Thoracic aorta (tissue), 2 donors: ENCODE measurements at regions not wholly inside any gene's neighbourhood (a gene's known extent, or its start where the extent isn't known, plus 50 kb on each side); places are given as distances from the start of the nearest gene placed in this dataset.

Experiments used
- ATAC-seq: fragments of 150-250 bp; one replicate; pipeline ENCODE4 v1.8.0; 2017; ENCODE audit warnings: low read depth; ENCODE audit not compliant: insufficient number of reproducible peaks, low FRiP score
- DNase-seq: peaks from one replicate; pipeline ENCODE4 v3.0.0-alpha.2; 2020; ENCODE audit warnings: low spot score
- H3K27ac ChIP-seq, 2 donors: fragments of 200-600 bp; sonication (generic); 1 replicate in 1 of 2; 2 replicates in 1 of 2; pipeline ENCODE4 v1.5.1; 2016; ENCODE audit warnings: mild to moderate bottlenecking in 2 of 2, moderate library complexity in 2 of 2
- H3K27me3 ChIP-seq: fragments of 200-600 bp; sonication (generic); replicated peaks from 2 replicates; pipeline ENCODE4 v1.6.0; 2016; ENCODE audit warnings: mild to moderate bottlenecking; ENCODE audit not compliant: insufficient read depth
- H3K36me3 ChIP-seq: fragments of 200-600 bp; sonication (generic); one replicate; pipeline ENCODE4 v1.5.1; 2016
- H3K4me1 ChIP-seq, 2 donors: fragments of 200-600 bp; sonication (generic); 1 replicate in 1 of 2; 2 replicates in 1 of 2; pipeline versions ENCODE4 v1.5.1 to v1.6.0; 2016; ENCODE audit warnings: low read depth in 2 of 2, mild to moderate bottlenecking in 1 of 2; ENCODE audit not compliant: control insufficient read depth in 1 of 2
- H3K4me3 ChIP-seq: fragments of 200-600 bp; sonication (generic); 2 replicates; pipeline ENCODE4 v1.5.1; 2016; ENCODE audit warnings: mild to moderate bottlenecking
- H3K9me3 ChIP-seq: fragments of 200-600 bp; sonication (generic); 2 replicates; pipeline ENCODE4 v1.5.1; 2016
- TF ChIP-seq, protein P1 (sequence below): fragments of 200-600 bp; sonication (generic); IDR thresholded peaks from one replicate; pipeline ENCODE4 v1.5.1; 2019; ENCODE audit warnings: antibody characterized with exemption

DNA sequence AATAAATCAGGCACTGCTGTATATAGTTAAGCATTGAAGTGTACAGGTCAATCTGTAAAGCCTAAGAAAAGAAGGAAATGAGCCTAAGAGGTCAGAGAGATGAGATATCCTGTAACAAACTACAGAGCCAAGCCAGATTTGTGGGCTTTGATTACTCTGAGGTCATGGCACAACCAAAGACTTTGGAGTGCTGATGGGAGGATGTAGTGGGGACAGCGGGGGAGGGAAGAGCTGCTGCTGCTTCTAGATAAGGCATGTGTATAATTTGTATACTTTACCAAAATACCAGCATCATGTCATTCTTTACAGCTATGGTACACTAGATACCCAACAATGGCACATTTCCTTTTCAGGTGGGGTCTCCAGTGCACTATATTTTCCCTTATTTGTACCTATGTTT lies 102.5 kb downstream of the OGFRL1 start:
- Histone ChIP-seq H3K27ac (no peak overlapping the region), H3K9me3 (no peaks in the 10 kb centered on the region), H3K4me3 (no peak overlapping the region), H3K27me3 (no peaks in the 10 kb centered on the region), H3K36me3 (no peaks in the 10 kb centered on the region), H3K4me1 (peaks cover 25 to 58% of the 10 kb centered on the region in 2 donors)
- DNase-seq (no peak), ATAC-seq (no peak)
- TF ChIP-seq, protein P1, sequence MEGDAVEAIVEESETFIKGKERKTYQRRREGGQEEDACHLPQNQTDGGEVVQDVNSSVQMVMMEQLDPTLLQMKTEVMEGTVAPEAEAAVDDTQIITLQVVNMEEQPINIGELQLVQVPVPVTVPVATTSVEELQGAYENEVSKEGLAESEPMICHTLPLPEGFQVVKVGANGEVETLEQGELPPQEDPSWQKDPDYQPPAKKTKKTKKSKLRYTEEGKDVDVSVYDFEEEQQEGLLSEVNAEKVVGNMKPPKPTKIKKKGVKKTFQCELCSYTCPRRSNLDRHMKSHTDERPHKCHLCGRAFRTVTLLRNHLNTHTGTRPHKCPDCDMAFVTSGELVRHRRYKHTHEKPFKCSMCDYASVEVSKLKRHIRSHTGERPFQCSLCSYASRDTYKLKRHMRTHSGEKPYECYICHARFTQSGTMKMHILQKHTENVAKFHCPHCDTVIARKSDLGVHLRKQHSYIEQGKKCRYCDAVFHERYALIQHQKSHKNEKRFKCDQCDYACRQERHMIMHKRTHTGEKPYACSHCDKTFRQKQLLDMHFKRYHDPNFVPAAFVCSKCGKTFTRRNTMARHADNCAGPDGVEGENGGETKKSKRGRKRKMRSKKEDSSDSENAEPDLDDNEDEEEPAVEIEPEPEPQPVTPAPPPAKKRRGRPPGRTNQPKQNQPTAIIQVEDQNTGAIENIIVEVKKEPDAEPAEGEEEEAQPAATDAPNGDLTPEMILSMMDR = no peak

- H3K27me3 ChIP-seq = no peaks in the 10 kb centered on the region
- H3K4me1 ChIP-seq = peaks cover 26 to 69% of the 10 kb centered on the region in 2 donors
- no peaks in the 10 kb centered on the region for H3K36me3 ChIP-seq
- no peak overlapping the region for H3K4me3 ChIP-seq
- ATAC-seq = no peak
- TF ChIP-seq, protein P1 = no peak
- H3K9me3 ChIP-seq = no peaks in the 10 kb centered on the region
- no peak for DNase-seq
- H3K27ac ChIP-seq = no peak overlapping the region
Measured at GRCh38 chr6:71392276-71392675, 103.7 kb downstream of the OGFRL1 start.

- Histone ChIP-seq H3K4me3 (no peak overlapping the region), H3K27me3 (no peaks in the 10 kb centered on the region), H3K9me3 (no peaks in the 10 kb centered on the region), H3K4me1 (peaks cover 25 to 61% of the 10 kb centered on the region in 2 donors), H3K27ac (peak overlapping the region in 1 of 2 donors; percentile 35), H3K36me3 (peaks cover 4% of the 10 kb centered on the region)
- ATAC-seq = no peak
- TF ChIP-seq, protein P1 = no peak
- no peak for DNase-seq
Measured at GRCh38 chr6:71393471-71393870, 104.9 kb downstream of the OGFRL1 start.

DNA sequence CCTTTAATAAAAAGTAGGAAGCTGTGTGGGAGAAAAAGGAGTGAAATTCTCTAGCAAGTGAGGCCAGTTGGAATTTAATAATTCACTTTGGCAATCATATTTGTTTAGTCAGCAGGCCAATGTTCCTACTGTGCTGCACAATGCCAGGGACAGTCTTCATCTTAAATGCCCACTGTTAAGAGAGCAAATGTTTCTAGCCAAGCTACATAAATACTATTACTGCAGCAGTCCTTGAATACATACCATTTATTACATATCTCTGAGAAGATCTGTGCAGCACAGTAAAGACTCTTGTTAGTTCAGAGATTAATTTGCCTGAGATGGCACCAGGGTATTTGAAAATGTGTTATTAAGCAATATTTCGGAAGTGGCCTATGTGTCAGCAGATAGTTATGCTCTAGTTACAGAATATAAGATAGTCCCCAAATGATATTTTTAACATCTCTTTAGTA lies 105.4 kb downstream of the OGFRL1 start:
- Histone ChIP-seq H3K9me3 (no peaks in the 10 kb centered on the region), H3K4me3 (no peak overlapping the region), H3K27ac (peak overlapping the region in 1 of 2 donors; percentile 35), H3K36me3 (peaks cover 4% of the 10 kb centered on the region), H3K27me3 (no peaks in the 10 kb centered on the region), H3K4me1 (peaks cover 25 to 56% of the 10 kb centered on the region in 2 donors)
- TF ChIP-seq, protein P1 = no peak
- ATAC-seq (no peak), DNase-seq (no peak)

DNA sequence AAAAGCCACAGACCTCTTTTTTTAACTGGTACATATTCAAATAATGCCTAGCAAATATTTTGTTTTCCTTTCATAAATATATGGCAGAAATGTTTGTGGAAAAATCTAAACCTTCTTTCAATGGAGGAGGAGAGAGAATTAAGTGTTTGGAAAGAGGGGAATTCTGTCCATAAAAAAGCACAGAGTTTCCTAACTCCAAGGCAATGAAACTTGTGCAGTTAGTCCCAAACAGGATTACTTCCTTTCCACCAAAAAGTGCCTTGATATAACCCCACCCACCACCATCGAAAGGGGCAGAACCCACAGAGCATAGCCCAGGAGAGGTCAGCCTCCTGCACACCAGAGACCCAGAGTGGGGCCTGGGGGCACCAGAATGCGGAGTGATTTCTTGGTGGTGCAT lies 106.3 kb downstream of the OGFRL1 start:
- Histone ChIP-seq H3K4me1 (peaks cover 25 to 52% of the 10 kb centered on the region in 2 donors), H3K27me3 (no peaks in the 10 kb centered on the region), H3K27ac (peak overlapping the region; percentile 6 to 35), H3K9me3 (no peaks in the 10 kb centered on the region), H3K36me3 (peaks cover 4% of the 10 kb centered on the region), H3K4me3 (no peak overlapping the region)
- ATAC-seq (no peak), DNase-seq (no peak)
- TF ChIP-seq, protein P1 = no peak
